H1 (cell line): ENCODE measurements at regions not wholly inside any gene's neighbourhood (a gene's known extent, or its start where the extent isn't known, plus 50 kb on each side); places are given as distances from the start of the nearest gene placed in this dataset.

Experiments used
- CTCF ChIA-PET: fragments of 300-600 bp; sonication (Branson Sonifier 250); formaldehyde crosslinking; loops from one replicate; lab custom pipeline; 2021; ENCODE audit not compliant: partially characterized antibody; lab: Charles Lee
- POLR2A ChIA-PET: fragments of 300-600 bp; sonication (Branson Sonifier 250); formaldehyde crosslinking; loops from one replicate; lab custom pipeline; 2021; ENCODE audit warnings: inconsistent platforms; ENCODE audit not compliant: partially characterized antibody; lab: Charles Lee
- DNase-seq, 2 experiments: peaks; one replicate each; pipeline versions ENCODE4 v3.0.0 to v3.0.0-alpha.2; 2010 to 2022; ENCODE audit warnings: low spot score in 2 of 2, low read depth in 1 of 2, mixed read lengths in 1 of 2
- FAIRE-seq: peaks from 2 replicates; lab custom pipeline; 2011; peaks lifted over from hg19 to GRCh38; lab: Jason Lieb, UNC
- H2AFZ ChIP-seq: 2 replicates; pipeline ENCODE4 v1.8.1; 2012; ENCODE audit warnings: low read length, inconsistent platforms
- H2AK5ac ChIP-seq: 2 replicates; pipeline ENCODE4 v1.6.1; 2013; ENCODE audit warnings: low read depth, low read length
- H2BK120ac ChIP-seq: replicated peaks from 2 replicates; pipeline ENCODE3; 2013; ENCODE audit warnings: low read depth, low read length, inconsistent platforms
- H2BK12ac ChIP-seq: 2 replicates; pipeline ENCODE4 v1.6.1; 2013; ENCODE audit warnings: low read depth, low read length
- H2BK15ac ChIP-seq: 2 replicates; pipeline ENCODE4 v1.6.1; 2013; ENCODE audit warnings: low read length
- H2BK20ac ChIP-seq: 2 replicates; pipeline ENCODE4 v1.6.1; 2013; ENCODE audit warnings: low read length
- H2BK5ac ChIP-seq: 2 replicates; pipeline ENCODE4 v1.6.1; 2013; ENCODE audit warnings: low read depth, low read length
- H3K14ac ChIP-seq: 2 replicates; pipeline ENCODE4 v1.6.1; 2013; ENCODE audit warnings: inconsistent platforms; ENCODE audit not compliant: insufficient read length
- H3K18ac ChIP-seq: 2 replicates; pipeline ENCODE4 v1.6.1; 2013; ENCODE audit warnings: low read length; ENCODE audit errors: extremely low read depth
- H3K23ac ChIP-seq: 2 replicates; pipeline ENCODE4 v1.6.1; 2013; ENCODE audit warnings: inconsistent platforms; ENCODE audit not compliant: insufficient read length
- H3K23me2 ChIP-seq: 2 replicates; pipeline ENCODE4 v1.6.1; 2013; ENCODE audit warnings: low read depth, low read length
- H3K27ac ChIP-seq: 2 replicates; pipeline ENCODE4 v1.6.1; 2011; ENCODE audit warnings: low read depth, low read length, inconsistent platforms
- H3K27me3 ChIP-seq, 4 experiments: replicated peaks in 1 of 4; 1 replicate in 1 of 4; 2 replicates in 3 of 4; pipeline versions ENCODE4 v1.6.1 to v1.8.1; 2011 to 2013; ENCODE audit warnings: low read length in 3 of 4, mild to moderate bottlenecking in 3 of 4, inconsistent platforms in 2 of 4, mixed read lengths in 2 of 4, moderate library complexity in 1 of 4; ENCODE audit not compliant: control insufficient read depth in 3 of 4, insufficient read depth in 3 of 4; ENCODE audit errors: extremely low read depth in 1 of 4
- H3K36me3 ChIP-seq, 4 experiments: 2 replicates each; pipeline versions ENCODE4 v1.6.1 to v1.8.1; 2011 to 2013; ENCODE audit warnings: mild to moderate bottlenecking in 4 of 4, low read length in 3 of 4, moderate library complexity in 2 of 4, control low read depth in 1 of 4, inconsistent platforms in 1 of 4; ENCODE audit not compliant: insufficient read depth in 4 of 4, control insufficient read depth in 2 of 4
- H3K4ac ChIP-seq: replicated peaks from 2 replicates; pipeline ENCODE3; 2013; ENCODE audit warnings: low read length, low read depth, mixed read lengths, inconsistent platforms; ENCODE audit not compliant: insufficient read length
- H3K4me1 ChIP-seq, 4 experiments: replicated peaks in 1 of 4; 1 replicate in 1 of 4; 2 replicates in 3 of 4; pipeline versions ENCODE4 v1.6.1 to v1.8.1; 2011 to 2013; ENCODE audit warnings: low read length in 3 of 4, inconsistent platforms in 2 of 4, mixed read lengths in 1 of 4; ENCODE audit not compliant: insufficient read depth in 4 of 4, control insufficient read depth in 3 of 4
- H3K4me2 ChIP-seq, 2 experiments: 2 replicates each; pipeline versions ENCODE4 v1.6.1 to v1.8.1; 2011 to 2013; ENCODE audit warnings: low read depth in 2 of 2, low read length in 2 of 2, control low read depth in 1 of 2, inconsistent platforms in 1 of 2, mild to moderate bottlenecking in 1 of 2; ENCODE audit not compliant: insufficient read depth in 1 of 2
- H3K4me3 ChIP-seq, 4 experiments: fragments of 200-600, 300-600 bp in 1 of 4; sonication (generic), shearing (Covaris generic), sonication (Bioruptor Twin) in 1 of 4; 2 replicates each; pipeline versions ENCODE4 v1.5.1 to v1.8.1; 2011 to 2016; ENCODE audit warnings: low read length in 4 of 4, low read depth in 3 of 4, control low read depth in 2 of 4, inconsistent platforms in 2 of 4, mild to moderate bottlenecking in 2 of 4, mixed read lengths in 1 of 4, moderate library complexity in 1 of 4; ENCODE audit not compliant: insufficient read depth in 2 of 4; ENCODE audit errors: extremely low read depth in 1 of 4
- H3K56ac ChIP-seq: replicated peaks from 2 replicates; pipeline ENCODE3; 2013; ENCODE audit warnings: low read depth, mild to moderate bottlenecking, mixed read lengths, low read length, inconsistent platforms; ENCODE audit not compliant: insufficient read length
- H3K79me1 ChIP-seq: 2 replicates; pipeline ENCODE4 v1.6.1; 2013; ENCODE audit warnings: low read depth, low read length, control low read depth
- H3K79me2 ChIP-seq, 2 experiments: 2 replicates each; pipeline versions ENCODE4 v1.6.1 to v1.8.1; 2012 to 2013; ENCODE audit warnings: low read length in 2 of 2, mild to moderate bottlenecking in 2 of 2, inconsistent platforms in 1 of 2; ENCODE audit not compliant: insufficient read depth in 2 of 2, control insufficient read depth in 1 of 2
- H3K9ac ChIP-seq, 4 experiments: replicated peaks in 1 of 4; 1 replicate in 1 of 4; 2 replicates in 3 of 4; pipeline versions ENCODE4 v1.6.1 to v1.8.1; 2011 to 2013; ENCODE audit warnings: low read depth in 3 of 4, low read length in 3 of 4, control low read depth in 2 of 4, mild to moderate bottlenecking in 2 of 4, moderate library complexity in 2 of 4, inconsistent platforms in 1 of 4; ENCODE audit errors: extremely low read depth in 1 of 4
- H3K9me3 ChIP-seq, 2 experiments: 2 replicates each; pipeline versions ENCODE4 v1.6.1 to v1.8.1; 2012 to 2013; ENCODE audit warnings: mild to moderate bottlenecking in 2 of 2, moderate library complexity in 2 of 2, control low read depth in 1 of 2, inconsistent platforms in 1 of 2, low read depth in 1 of 2, low read length in 1 of 2, mixed read lengths in 1 of 2; ENCODE audit not compliant: insufficient read depth in 2 of 2
- H4K20me1 ChIP-seq, 2 experiments: replicated peaks in 1 of 2; 2 replicates each; pipeline versions ENCODE3 to v1.8.1; 2011 to 2013; ENCODE audit warnings: inconsistent platforms in 2 of 2, low read length in 2 of 2, mild to moderate bottlenecking in 1 of 2; ENCODE audit not compliant: insufficient read depth in 2 of 2, control insufficient read depth in 1 of 2
- H4K5ac ChIP-seq: 2 replicates; pipeline ENCODE4 v1.6.1; 2013; ENCODE audit warnings: low read length, low read depth, mixed read lengths, inconsistent platforms; ENCODE audit not compliant: insufficient read length
- H4K8ac ChIP-seq: 2 replicates; pipeline ENCODE4 v1.8.0; 2013; ENCODE audit warnings: mild to moderate bottlenecking, moderate library complexity, low read length, inconsistent platforms; ENCODE audit not compliant: insufficient read depth; ENCODE audit errors: extremely low read depth
- H4K91ac ChIP-seq: replicated peaks from 2 replicates; pipeline ENCODE3; 2013; ENCODE audit warnings: low read length, mixed read lengths, inconsistent platforms; ENCODE audit not compliant: insufficient read length
- CBX8 ChIP-seq: fragments of 300-800, 300-1000 bp; sonication (generic); IDR thresholded peaks from 2 replicates; pipeline ENCODE4 v1.7.1; 2016; ENCODE audit warnings: low read depth, low read length, borderline replicate concordance
- EGR1 ChIP-seq: IDR thresholded peaks from 2 replicates; pipeline ENCODE4 v1.6.1; 2011; ENCODE audit warnings: low read depth, low read length, borderline replicate concordance
- HDAC2 ChIP-seq, 2 experiments: fragments of 300-600 bp in 1 of 2; sonication (generic) in 1 of 2; IDR thresholded peaks; 2 replicates each; pipeline ENCODE4 v1.6.1; 2011 to 2012; ENCODE audit warnings: low read depth in 2 of 2, low read length in 2 of 2, mild to moderate bottlenecking in 2 of 2, moderate library complexity in 2 of 2, borderline replicate concordance in 1 of 2, inconsistent platforms in 1 of 2
- HDAC6 ChIP-seq: IDR thresholded peaks from one replicate; pipeline ENCODE4 v1.7.1; 2012; ENCODE audit warnings: low read depth, mild to moderate bottlenecking, inconsistent platforms, low read length, moderate library complexity
- KDM4A ChIP-seq: IDR thresholded peaks from one replicate; pipeline ENCODE4 v1.7.1; 2012; ENCODE audit warnings: low read depth, mild to moderate bottlenecking, moderate library complexity, low read length, inconsistent platforms; ENCODE audit not compliant: severe bottlenecking
- NANOG ChIP-seq: IDR thresholded peaks from 2 replicates; pipeline ENCODE4 v1.6.1; 2011; ENCODE audit warnings: low read length, low read depth, mild to moderate bottlenecking, inconsistent platforms; ENCODE audit not compliant: insufficient read depth, poor library complexity, severe bottlenecking
- RNF2 ChIP-seq: fragments of 200-900, 300-1000 bp; sonication (generic); IDR thresholded peaks from 2 replicates; pipeline ENCODE4 v1.7.1; 2016; ENCODE audit warnings: borderline replicate concordance, low read depth, mild to moderate bottlenecking, antibody characterized with exemption, low read length; ENCODE audit not compliant: poor library complexity, severe bottlenecking; ENCODE audit errors: missing control alignments
- SIRT6 ChIP-seq: IDR thresholded peaks from one replicate; pipeline ENCODE4 v1.7.1; 2012; ENCODE audit warnings: low read length, inconsistent platforms
- SIX5 ChIP-seq: IDR thresholded peaks from 2 replicates; pipeline ENCODE4 v1.6.1; 2011; ENCODE audit warnings: mild to moderate bottlenecking, low read depth, low read length
- SP1 ChIP-seq: IDR thresholded peaks from 2 replicates; pipeline ENCODE4 v1.6.1; 2011; ENCODE audit warnings: low read depth, low read length
- ZNF274 ChIP-seq: IDR thresholded peaks from 2 replicates; pipeline ENCODE4 v1.7.0; 2012; ENCODE audit warnings: low read length, borderline replicate concordance; ENCODE audit errors: extremely low read depth
- WGBS, 2 experiments: shearing (Covaris generic) in 1 of 2; methylation state at CpG; one replicate each; pipeline versions ENCODE4 v1.1.6 to v1.1.7; 2013 to 2015; ENCODE audit warnings: low lambda C conversion rate in 2 of 2, mixed read lengths in 2 of 2, inconsistent platforms in 1 of 2, low coverage in 1 of 2, missing lambda C conversion rate in 1 of 2; ENCODE audit not compliant: insufficient replicate concordance in 2 of 2, insufficient coverage in 1 of 2, insufficient read length in 1 of 2; ENCODE audit errors: extremely low coverage in 1 of 2, missing lambda C conversion rate in 1 of 2; 5-methylcytosine and 5-hydroxymethylcytosine counted together

- no peak overlapping the region for H3K4ac ChIP-seq
- H3K27me3 ChIP-seq: no peaks in the 10 kb centered on the region
- DNase-seq (no peak), FAIRE-seq (no peak)
- H3K18ac ChIP-seq: no peak overlapping the region
- H3K56ac ChIP-seq: no peak overlapping the region
- H3K4me2 ChIP-seq: no peak overlapping the region
- no peaks in the 10 kb centered on the region for H3K79me1 ChIP-seq
- H2BK120ac ChIP-seq: no peak overlapping the region
- ChIA-PET POLR2A (no interaction called here), CTCF (interaction anchor here (0.6 kb wide), 1 partner anchor 352 kb away, joined by 3 read pairs; no protein-coding TSS in a partner anchor)
- H4K91ac ChIP-seq: no peak overlapping the region
- no peaks in the 10 kb centered on the region for H3K23me2 ChIP-seq
- H4K8ac ChIP-seq: no peak overlapping the region
- no peak overlapping the region for H4K5ac ChIP-seq
- 75% methylated on average over 2 of the region's 2 CpGs; no CpG with 5 or more reads in 1 of the 2 experiments for WGBS, 2 experiments
- H2BK12ac ChIP-seq: no peak overlapping the region
- H3K14ac ChIP-seq: no peak overlapping the region
- no peak overlapping the region for H2BK5ac ChIP-seq
- H4K20me1 ChIP-seq: no peaks in the 10 kb centered on the region
- no peak overlapping the region for H2BK20ac ChIP-seq
- peaks cover 0 to 5% (median 0%) of the 10 kb centered on the region in 4 experiments; a peak in 3 of 7 replicates for H3K4me1 ChIP-seq
- H3K36me3 ChIP-seq: no peaks in the 10 kb centered on the region
- no peak overlapping the region for H3K23ac ChIP-seq
- no peaks in the 10 kb centered on the region for H3K9me3 ChIP-seq
- H3K4me3 ChIP-seq: no peak overlapping the region
- no peak overlapping the region for H2AFZ ChIP-seq
- no peaks in the 10 kb centered on the region for H3K79me2 ChIP-seq
- no peak overlapping the region for H2AK5ac ChIP-seq
- no peak overlapping the region for H2BK15ac ChIP-seq
- H3K9ac ChIP-seq: no peak overlapping the region
- H3K27ac ChIP-seq: no peak overlapping the region
- TF ChIP-seq SIX5 (no peak), SP1 (no peak), SIRT6 (no peak), EGR1 (no peak), KDM4A (no peak), NANOG (no peak), HDAC2 (IDR thresholded peaks at IDR 0.05; ENCODE audit: borderline replicate concordance in 1 of 2, low read depth in 2 of 2, low read length in 2 of 2) (no peak), RNF2 (no peak), CBX8 (no peak), ZNF274 (no peak), HDAC6 (no peak)
These were observed 69.6 kb upstream of the RND3 start for GRCh38 chr2:150557020-150557600.
